Activated CD8-positive, alpha-beta memory T cell treated with anti-CD3 and anti-CD28 coated beads, Interleukin-2, amount 50 U/mL, for 48 hours (primary cell): ENCODE measurements at regions not wholly inside any gene's neighbourhood (a gene's known extent, or its start where the extent isn't known, plus 50 kb on each side); places are given as distances from the start of the nearest gene placed in this dataset.
"Not testable (repeated sequence)": the region's sequence is repeated elsewhere in the genome, so short reads cannot be mapped to it uniquely, and the experiment has no call there.

Experiments
- DNase-seq: peaks from one replicate; pipeline ENCODE4 v3.0.0-alpha.2; 2020

DNA sequence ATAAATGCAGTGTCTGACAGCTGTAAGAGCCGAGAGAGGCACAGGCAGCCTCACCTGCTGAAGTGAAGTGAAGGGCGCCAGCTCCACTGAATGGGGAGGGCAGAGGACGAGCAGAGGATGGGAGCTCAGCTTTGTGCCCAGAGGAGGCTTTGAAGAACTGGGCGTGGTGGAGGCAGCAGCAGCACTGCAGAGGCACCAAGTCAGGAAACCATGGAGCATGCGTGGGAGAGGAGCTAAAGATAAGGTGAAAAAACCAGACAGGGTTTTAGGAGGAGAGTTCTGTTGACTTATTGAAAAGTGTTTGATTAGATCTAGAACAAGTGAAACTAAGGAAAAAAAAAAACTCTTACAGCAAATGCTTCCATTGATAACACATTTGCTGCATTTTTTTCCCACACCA is 216.4 kb downstream of the CXCL12 start:
- no peak for DNase-seq

- DNase-seq = no peak
Observed at GRCh38 chr10:44167752-44168151, 217.1 kb downstream of the CXCL12 start.

- DNase-seq = no peak
Observed at GRCh38 chr10:44166441-44166840, 218.5 kb downstream of the CXCL12 start.

GRCh38 chr10:44164251-44164956 is 220.5 kb downstream of the CXCL12 start:
- DNase-seq = no peak

GRCh38 chr10:44161184-44161583 is 223.7 kb downstream of the CXCL12 start:
- no peak for DNase-seq

DNA sequence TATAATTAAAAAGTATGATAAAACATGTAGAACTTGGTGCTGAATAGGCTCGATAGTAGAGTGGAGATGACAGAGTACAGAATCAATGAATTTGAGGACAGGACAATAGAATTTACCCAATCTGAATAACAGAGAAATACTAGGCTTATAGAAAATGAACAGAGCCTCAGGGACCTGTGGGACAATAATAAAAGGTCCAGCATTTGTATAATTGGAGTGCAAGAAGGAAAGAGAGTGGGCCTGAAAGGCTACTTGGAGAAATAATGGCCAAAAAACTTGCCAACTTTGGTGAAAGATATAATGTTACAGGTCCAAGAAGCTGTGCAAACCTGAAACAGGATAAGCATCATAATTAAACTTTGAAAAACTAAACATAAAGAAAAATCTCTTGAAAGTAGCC is 227.3 kb downstream of the CXCL12 start:
- DNase-seq = no peak

DNA sequence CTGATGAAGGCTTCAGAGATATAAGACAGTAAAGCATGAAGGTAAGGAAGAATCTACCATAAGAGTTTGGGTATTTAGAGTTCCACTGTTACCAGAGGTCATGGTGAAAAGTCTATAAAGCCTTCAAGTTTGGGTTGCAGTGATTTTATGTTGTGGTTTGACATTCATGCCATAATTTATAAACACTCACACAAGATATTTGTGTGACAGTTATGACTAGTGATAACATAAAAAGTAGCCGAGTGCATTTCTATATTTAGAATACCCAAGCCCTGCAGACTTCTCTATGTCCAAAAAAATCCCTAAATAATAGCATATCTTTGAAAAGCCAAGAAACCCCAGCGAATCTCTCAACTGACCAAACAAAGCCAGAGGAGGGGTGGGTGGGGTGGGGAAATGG is 229.9 kb downstream of the CXCL12 start:
- no peak for DNase-seq

DNA sequence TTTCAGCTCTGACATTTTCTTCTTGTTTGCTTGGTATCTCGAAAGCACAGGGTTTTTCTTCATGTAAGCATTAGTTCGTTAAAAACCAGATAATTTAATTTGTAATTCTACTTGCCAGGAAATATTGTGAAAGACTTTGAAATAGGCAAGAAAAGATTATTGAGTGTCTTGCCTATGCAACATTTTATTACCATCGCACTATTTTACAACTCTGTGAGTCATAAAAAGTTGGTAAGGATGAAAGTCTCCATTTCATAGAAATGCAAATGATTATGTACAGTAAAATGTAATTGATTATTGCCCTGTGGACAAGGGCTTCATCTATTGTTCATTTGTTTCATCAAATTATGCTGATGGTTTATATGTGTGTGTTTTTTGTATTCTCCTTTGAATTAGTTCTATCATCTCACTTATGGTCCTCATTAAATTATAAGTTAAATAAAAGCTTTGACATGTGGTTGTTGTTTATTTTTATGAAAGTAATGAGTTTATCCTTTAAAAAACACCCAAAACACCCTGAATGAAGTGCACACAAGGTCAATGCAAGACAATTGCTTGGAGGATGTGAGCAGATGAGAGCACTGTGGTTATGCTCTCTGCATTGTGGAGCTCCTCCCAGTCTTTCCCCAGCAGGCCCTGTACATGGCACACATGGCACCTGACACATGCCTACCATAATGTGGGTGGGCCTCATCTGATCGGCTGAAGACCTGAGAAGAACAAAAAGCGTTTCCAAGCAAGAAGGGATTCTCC is 230.8 kb downstream of the CXCL12 start:
- DNase-seq = no peak

- DNase-seq = no peak
Observed at GRCh38 chr10:44143556-44143955, 241.3 kb downstream of the CXCL12 start.

- no peak for DNase-seq
Observed at GRCh38 chr10:44132361-44133289, 252.3 kb downstream of the CXCL12 start.

GRCh38 chr10:44126291-44126717 is 258.6 kb downstream of the CXCL12 start:
- DNase-seq = no peak

GRCh38 chr10:44125879-44126278 is 259.0 kb downstream of the CXCL12 start:
- DNase-seq = no peak

DNA sequence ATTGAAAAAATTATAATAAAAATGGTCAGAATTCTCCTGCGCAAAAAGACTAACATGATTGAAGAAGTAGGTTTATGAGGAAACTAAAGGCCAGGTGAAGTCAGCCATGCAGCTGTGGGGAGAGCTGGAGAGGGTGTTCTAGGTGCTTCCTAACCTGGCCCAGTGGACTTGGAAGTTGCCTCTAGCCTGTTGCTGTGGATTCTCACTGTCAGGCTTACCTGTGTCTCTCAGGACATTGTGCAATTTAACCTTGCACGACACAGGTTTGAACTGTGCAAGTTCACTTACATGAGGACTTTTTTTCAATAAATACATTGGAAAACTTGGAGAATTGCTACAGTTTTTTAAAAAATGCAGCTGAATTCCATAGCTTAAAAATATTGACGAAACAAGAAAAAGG is 266.4 kb downstream of the CXCL12 start:
- DNase-seq = no peak

DNA sequence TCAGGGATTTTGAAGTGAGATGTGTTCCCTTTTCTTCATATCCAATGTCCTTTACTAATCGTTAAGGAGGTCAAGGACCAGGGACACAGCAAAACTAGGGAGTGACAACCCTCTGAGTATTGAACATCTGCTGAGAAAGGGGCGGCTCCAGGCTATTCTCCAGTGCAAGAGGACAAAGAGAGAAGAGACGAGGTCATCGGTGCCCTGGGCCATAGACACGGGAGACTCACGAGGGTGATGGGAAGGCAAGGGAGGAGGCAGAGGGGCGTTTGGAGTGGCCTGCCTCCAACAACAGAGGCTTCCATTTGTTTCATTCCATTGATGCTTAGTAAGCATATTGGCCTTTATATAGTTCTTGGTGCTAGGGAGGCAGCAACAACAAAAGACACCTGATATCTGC is 268.4 kb downstream of the CXCL12 start:
- no peak for DNase-seq

GRCh38 chr10:44115516-44115915 is 269.4 kb downstream of the CXCL12 start:
- DNase-seq = no peak

DNA sequence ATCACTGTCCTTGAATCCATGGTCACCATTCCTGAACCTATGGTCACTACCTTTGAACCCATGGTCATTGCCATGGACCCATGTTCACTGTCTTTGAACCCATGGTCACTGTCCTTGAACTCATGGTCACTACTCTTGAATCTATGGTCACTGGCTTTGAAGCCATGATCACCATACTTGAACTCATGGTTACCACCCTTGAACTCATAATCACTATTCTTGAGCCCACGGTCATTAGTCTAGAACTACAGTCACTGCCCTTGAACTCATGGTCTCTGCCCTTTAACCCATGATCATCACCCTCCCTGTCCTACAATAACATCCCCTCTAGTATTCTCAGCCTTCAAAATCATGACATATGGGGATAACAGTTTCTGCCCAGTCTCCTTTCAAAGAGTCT is 270.5 kb downstream of the CXCL12 start:
- DNase-seq = no peak

DNA sequence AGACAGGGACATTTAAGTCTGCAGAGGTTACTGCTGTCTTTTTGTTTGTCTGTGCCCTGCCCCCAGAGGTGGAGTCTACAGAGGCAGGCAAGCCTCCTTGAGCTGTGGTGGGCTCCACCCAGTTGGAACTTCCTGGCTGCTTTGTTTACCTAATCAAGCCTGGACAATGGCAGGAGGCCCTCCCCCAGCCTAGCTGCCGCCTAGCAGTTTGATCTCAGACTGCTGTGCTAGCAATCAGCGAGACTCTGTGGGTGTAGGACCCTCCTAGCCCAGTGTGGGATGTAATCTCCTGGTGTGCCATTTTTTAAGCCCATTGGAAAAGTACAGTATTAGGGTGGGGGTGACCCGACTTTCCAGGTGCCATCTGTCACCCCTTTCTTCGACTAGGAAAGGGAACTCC is 272.6 kb downstream of the CXCL12 start:
- DNase-seq = not testable (repeated sequence)

DNA sequence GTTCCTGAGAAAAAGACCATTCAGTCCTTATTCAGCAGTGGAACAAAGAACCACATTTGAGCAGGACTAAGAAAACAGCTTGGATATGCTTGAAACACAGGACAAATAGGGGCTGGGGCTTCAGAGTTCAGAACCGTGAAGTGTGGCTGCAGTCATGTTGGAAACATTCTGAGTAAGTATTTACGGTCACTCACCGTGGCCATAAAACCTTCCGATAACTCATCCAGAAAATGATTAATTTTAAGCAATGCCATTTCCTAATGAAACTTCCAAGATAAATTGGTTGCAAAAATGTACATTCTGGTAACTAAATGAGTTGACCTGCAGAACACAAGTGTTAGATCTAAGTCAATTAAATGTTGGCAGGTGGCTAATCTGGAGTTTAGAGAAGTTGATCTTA is 279.2 kb downstream of the CXCL12 start:
- DNase-seq = no peak

GRCh38 chr10:44102726-44103255 is 282.1 kb downstream of the CXCL12 start:
- DNase-seq = no peak

DNA sequence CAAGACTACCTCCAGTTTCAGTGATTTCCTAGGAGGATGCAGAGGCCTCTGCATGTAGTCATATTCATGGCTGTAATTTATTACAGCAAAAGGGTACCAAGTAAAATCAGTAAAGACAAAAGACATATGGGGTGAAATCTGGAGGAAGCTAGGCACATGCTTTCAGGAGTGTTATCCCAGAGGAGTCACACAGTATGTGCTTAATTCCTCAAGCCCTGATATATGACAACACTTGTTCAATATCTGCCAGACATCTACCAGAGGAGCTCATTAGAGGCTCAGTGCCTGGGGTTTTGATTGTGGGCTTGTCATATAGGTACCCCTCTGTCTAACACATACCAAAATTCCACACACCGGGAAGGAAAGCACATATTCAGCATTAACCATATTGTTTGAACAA is 283.8 kb downstream of the CXCL12 start:
- DNase-seq = no peak

DNA sequence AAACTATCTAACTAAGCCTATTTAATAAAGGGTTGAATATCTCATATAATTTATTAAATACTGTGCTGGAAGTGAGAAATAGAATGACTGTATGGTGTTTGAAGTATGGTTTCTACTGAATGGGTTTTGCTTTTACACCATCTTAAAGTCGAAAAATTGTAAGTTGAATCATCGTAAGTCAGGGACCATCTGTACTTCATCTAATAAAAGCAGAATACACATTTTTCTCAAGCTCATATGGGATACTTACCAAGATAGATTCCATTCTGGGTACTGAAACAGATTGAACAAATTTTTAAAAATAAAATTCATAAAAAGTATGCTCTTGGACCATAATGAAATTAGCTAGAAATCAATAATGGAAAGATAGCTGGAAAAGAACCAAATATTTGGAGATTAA is 285.4 kb downstream of the CXCL12 start:
- DNase-seq = no peak

DNA sequence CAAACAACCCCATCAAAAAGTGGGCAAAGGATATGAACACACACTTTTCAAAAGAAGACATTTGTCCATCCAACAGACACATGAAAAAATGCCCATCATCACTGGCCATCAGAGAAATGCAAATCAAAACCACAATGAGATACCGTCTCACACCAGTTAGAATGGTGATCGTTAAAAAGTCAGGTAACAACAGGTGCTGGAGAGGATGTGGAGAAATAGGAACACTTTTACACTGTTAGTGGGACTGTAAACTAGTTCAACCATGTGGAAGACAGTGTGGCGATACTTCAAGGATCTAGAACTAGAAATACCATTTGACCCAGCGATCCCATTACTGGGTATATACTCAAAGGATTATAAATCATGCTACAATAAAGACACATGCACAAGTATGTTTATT is 288.7 kb downstream of the CXCL12 start:
- not testable (repeated sequence) for DNase-seq

DNA sequence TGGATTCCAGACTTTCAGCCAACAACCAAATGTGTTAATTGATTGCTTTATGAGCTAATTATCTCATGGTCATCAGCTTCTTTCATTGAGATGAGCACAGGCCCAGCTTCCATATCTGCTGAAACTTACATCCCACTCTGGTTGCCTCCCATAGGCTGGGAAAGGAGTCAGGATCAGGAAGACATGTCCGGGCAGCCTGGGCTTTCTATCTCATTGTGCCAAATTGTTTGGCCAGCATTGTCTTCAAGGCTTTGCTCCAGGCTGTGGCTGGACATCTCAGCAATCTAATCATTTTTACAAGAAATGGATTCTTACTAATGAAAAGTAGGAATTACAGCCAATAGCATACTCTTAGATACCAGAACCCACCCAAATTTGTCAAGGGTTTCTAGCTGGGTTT is 295.2 kb downstream of the CXCL12 start:
- no peak for DNase-seq
